NB4 (cell line): ENCODE measurements at regions not wholly inside any gene's neighbourhood (a gene's known extent, or its start where the extent isn't known, plus 50 kb on each side); places are given as distances from the start of the nearest gene placed in this dataset.

Source experiments
- MYC ChIP-seq: IDR thresholded peaks from 2 replicates; pipeline ENCODE4 v1.6.1; 2011; ENCODE audit warnings: low read depth, low read length
- TF ChIP-seq, protein P1 (sequence below): IDR thresholded peaks from one replicate; pipeline ENCODE4 v1.5.1; 2012; ENCODE audit warnings: low read depth, low read length

DNA sequence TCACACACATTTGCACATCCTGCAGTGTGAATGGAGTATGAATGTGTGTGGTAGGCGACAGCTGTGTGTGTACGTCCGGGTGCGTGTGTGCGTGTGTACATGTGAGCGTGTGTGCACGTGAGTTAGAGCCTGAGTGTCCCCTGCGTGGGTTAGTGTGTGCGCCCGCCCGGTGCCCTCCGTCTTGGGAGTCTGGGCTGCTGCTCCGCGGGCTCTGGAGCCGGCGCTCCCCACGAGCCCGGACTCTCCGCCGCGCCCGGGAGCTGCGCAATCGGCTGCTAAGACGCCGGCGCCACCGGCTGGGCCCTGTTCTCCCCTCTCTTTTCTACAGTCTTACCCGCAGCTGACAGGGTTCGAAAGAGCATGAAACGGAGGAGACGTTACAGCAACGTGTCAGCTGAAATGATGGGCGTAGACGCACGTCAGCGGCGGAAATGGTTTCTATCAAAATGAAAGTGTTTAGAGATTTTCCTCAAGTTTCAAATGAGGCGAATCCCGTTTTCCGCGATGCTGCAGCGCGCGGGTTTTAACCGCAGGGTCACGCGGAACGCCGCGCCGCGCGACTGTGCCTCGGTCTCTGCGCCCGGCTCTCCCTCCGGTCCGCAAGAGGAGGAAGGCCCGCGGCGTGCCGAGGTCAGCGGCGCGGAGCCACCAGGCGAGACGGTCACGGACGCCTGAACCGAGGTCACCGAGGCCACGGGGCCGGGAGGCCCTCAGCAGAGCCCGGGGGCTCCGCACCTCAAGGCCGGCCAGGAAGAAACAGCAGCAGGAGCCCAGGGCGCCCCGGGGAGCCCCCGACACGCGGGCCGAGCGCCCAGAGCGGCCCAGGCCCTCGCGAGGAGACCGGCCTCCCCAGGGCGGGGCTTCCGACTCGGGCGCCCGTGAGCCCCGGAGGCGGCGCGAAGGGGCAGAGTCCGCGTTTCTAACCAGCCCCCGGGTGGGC lies 95.3 kb upstream of the BHLHE23 start:
- TF ChIP-seq, protein P1, sequence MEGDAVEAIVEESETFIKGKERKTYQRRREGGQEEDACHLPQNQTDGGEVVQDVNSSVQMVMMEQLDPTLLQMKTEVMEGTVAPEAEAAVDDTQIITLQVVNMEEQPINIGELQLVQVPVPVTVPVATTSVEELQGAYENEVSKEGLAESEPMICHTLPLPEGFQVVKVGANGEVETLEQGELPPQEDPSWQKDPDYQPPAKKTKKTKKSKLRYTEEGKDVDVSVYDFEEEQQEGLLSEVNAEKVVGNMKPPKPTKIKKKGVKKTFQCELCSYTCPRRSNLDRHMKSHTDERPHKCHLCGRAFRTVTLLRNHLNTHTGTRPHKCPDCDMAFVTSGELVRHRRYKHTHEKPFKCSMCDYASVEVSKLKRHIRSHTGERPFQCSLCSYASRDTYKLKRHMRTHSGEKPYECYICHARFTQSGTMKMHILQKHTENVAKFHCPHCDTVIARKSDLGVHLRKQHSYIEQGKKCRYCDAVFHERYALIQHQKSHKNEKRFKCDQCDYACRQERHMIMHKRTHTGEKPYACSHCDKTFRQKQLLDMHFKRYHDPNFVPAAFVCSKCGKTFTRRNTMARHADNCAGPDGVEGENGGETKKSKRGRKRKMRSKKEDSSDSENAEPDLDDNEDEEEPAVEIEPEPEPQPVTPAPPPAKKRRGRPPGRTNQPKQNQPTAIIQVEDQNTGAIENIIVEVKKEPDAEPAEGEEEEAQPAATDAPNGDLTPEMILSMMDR, result no peak
- no peak for TF ChIP-seq MYC
